ENCODE measurements at regions not wholly inside any gene's neighbourhood (a gene's known extent, or its start where the extent isn't known, plus 50 kb on each side); places are given as distances from the start of the nearest gene placed in this dataset.

- Histone ChIP-seq H3K27me3 (replicated peaks) (no peaks in the 10 kb centered on the region), H3K4me3 (ENCODE audit: low read depth, low read length) (no peak overlapping the region), H3K27ac (peak overlapping the region; percentile 45), H3K36me3 (replicated peaks) (no peaks in the 10 kb centered on the region)
- TF ChIP-seq CTCF (IDR thresholded peaks at IDR 0.05; ENCODE audit: low read depth, low read length, missing control alignments): no peak
- no peak for DNase-seq
- in situ Hi-C loops (cut with HindIII; ENCODE audit: low pct_ligation_motif_present, low sequenced_read_pairs): no loop called here
Observed at GRCh38 chr4:58809948-58810347, 1699.8 kb upstream of the IGFBP7 start.

GRCh38 chr4:58809366-58809765 lies 1699.2 kb upstream of the IGFBP7 start:
- no peak for TF ChIP-seq CTCF (IDR thresholded peaks at IDR 0.05; ENCODE audit: low read depth, low read length, missing control alignments)
- H3K27ac ChIP-seq: peak overlapping the region; percentile 45
- in situ Hi-C loops (cut with HindIII; ENCODE audit: low pct_ligation_motif_present, low sequenced_read_pairs): no loop called here
- H3K4me3 ChIP-seq (ENCODE audit: low read depth, low read length): no peak overlapping the region
- H3K36me3 ChIP-seq (replicated peaks): no peaks in the 10 kb centered on the region
- DNase-seq: no peak
- H3K27me3 ChIP-seq (replicated peaks): no peaks in the 10 kb centered on the region

GRCh38 chr4:58808817-58809216 lies 1698.6 kb upstream of the IGFBP7 start:
- in situ Hi-C loops (cut with HindIII; ENCODE audit: low pct_ligation_motif_present, low sequenced_read_pairs): no loop called here
- no peaks in the 10 kb centered on the region for H3K36me3 ChIP-seq (replicated peaks)
- H3K27ac ChIP-seq: peak overlapping the region; percentile 45
- H3K27me3 ChIP-seq (replicated peaks): no peaks in the 10 kb centered on the region
- TF ChIP-seq CTCF (IDR thresholded peaks at IDR 0.05; ENCODE audit: low read depth, low read length, missing control alignments): no peak
- DNase-seq: no peak
- H3K4me3 ChIP-seq (ENCODE audit: low read depth, low read length): no peak overlapping the region

GRCh38 chr4:58807843-58808615 lies 1697.8 kb upstream of the IGFBP7 start:
- in situ Hi-C loops (cut with HindIII; ENCODE audit: low pct_ligation_motif_present, low sequenced_read_pairs): no loop called here

GRCh38 chr4:58776627-58777026 lies 1666.4 kb upstream of the IGFBP7 start:
- no peaks in the 10 kb centered on the region for H3K36me3 ChIP-seq (replicated peaks)
- H3K27me3 ChIP-seq (replicated peaks): no peaks in the 10 kb centered on the region
- DNase-seq: peak; percentile 36
- in situ Hi-C loops (cut with HindIII; ENCODE audit: low pct_ligation_motif_present, low sequenced_read_pairs): no loop called here
- H3K4me3 ChIP-seq (ENCODE audit: low read depth, low read length): no peak overlapping the region
- H3K27ac ChIP-seq: peak overlapping the region; percentile 11
- no peak for TF ChIP-seq CTCF (IDR thresholded peaks at IDR 0.05; ENCODE audit: low read depth, low read length, missing control alignments)

More at GRCh38 chr4:58807843-58808615, 1697.8 kb upstream of the IGFBP7 start:
- no peak overlapping the region for H3K4me3 ChIP-seq (ENCODE audit: low read depth, low read length)
- no peak for TF ChIP-seq CTCF (IDR thresholded peaks at IDR 0.05; ENCODE audit: low read depth, low read length, missing control alignments)
- peak; percentile 13 for DNase-seq
- peak overlapping the region; percentile 71 for H3K27ac ChIP-seq
- no peaks in the 10 kb centered on the region for H3K27me3 ChIP-seq (replicated peaks)
- H3K36me3 ChIP-seq (replicated peaks): no peaks in the 10 kb centered on the region

GRCh38 chr4:58767598-58767997 lies 1657.4 kb upstream of the IGFBP7 start:
- in situ Hi-C loops (cut with HindIII; ENCODE audit: low pct_ligation_motif_present, low sequenced_read_pairs): no loop called here
- no peaks in the 10 kb centered on the region for H3K27me3 ChIP-seq (replicated peaks)
- H3K36me3 ChIP-seq (replicated peaks): no peaks in the 10 kb centered on the region
- DNase-seq: no peak
- H3K4me3 ChIP-seq (ENCODE audit: low read depth, low read length): no peak overlapping the region
- H3K27ac ChIP-seq: no peak overlapping the region
- no peak for TF ChIP-seq CTCF (IDR thresholded peaks at IDR 0.05; ENCODE audit: low read depth, low read length, missing control alignments)

All from brain microvascular endothelial cell (primary cell).